ENCODE measurements at regions not wholly inside any gene's neighbourhood (a gene's known extent, or its start where the extent isn't known, plus 50 kb on each side); places are given as distances from the start of the nearest gene placed in this dataset.

DNA sequence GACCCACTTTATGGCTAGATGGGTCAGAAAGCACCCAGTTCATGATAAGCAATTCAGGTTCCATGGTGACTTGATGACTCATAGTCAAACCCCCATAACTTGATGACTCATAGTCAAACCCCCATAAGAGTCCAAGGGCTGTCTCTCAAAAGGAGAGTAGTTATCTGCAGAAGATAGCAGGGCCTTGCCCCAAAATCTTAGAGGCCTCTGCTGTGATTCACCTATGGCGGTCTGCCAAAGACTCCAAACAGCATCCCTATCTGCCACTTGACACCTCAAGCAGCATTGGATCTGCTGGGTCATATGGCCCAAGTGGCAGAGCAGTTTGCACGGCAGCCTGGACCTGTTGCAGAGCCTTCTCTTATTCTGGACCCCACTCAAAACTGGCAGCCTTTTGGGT lies 395.2 kb upstream of the KIF2A start:
- no peak for TF ChIP-seq POLR2A (IDR thresholded peaks at IDR 0.05)
- TF ChIP-seq, protein P1, sequence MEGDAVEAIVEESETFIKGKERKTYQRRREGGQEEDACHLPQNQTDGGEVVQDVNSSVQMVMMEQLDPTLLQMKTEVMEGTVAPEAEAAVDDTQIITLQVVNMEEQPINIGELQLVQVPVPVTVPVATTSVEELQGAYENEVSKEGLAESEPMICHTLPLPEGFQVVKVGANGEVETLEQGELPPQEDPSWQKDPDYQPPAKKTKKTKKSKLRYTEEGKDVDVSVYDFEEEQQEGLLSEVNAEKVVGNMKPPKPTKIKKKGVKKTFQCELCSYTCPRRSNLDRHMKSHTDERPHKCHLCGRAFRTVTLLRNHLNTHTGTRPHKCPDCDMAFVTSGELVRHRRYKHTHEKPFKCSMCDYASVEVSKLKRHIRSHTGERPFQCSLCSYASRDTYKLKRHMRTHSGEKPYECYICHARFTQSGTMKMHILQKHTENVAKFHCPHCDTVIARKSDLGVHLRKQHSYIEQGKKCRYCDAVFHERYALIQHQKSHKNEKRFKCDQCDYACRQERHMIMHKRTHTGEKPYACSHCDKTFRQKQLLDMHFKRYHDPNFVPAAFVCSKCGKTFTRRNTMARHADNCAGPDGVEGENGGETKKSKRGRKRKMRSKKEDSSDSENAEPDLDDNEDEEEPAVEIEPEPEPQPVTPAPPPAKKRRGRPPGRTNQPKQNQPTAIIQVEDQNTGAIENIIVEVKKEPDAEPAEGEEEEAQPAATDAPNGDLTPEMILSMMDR (IDR thresholded peaks at IDR 0.05): no peak

Data from body of pancreas (tissue), 4 donors.